ENCODE measurements at regions not wholly inside any gene's neighbourhood (a gene's known extent, or its start where the extent isn't known, plus 50 kb on each side); places are given as distances from the start of the nearest gene placed in this dataset.
"Not testable (repeated sequence)": the region's sequence is repeated elsewhere in the genome, so short reads cannot be mapped to it uniquely, and the experiment has no call there.

DNA sequence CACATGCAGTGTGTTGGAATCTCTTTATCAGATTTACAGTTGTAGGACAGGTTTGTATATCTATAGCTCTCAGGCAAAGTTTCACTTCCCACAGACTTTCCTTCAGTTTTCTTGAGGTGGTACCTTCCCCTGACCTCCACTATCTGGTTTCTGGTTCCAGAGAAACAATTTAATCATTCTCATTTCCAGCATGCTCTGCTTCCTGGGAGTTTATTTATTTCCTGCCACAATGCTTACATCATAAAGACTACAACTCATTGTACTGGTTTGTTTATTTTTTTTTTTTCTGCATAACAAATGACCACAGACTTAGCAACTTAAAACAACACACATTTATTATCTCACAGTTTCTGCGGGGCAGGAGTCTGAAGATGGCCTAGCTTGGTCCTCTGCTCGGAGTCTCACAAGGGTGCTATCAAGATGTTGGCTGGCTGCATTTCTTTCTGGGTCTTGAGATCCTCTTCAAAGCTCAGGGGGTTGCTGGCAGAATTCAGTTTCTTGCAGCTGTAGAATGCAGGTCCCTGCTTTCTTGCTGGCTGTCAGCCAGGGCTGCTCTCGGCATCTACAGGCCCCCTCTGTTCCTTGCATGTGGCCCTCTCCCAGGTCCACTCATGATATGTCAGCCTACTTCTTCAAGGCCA is 247.7 kb downstream of the ENC1 start:
- TF ChIP-seq, protein P1, sequence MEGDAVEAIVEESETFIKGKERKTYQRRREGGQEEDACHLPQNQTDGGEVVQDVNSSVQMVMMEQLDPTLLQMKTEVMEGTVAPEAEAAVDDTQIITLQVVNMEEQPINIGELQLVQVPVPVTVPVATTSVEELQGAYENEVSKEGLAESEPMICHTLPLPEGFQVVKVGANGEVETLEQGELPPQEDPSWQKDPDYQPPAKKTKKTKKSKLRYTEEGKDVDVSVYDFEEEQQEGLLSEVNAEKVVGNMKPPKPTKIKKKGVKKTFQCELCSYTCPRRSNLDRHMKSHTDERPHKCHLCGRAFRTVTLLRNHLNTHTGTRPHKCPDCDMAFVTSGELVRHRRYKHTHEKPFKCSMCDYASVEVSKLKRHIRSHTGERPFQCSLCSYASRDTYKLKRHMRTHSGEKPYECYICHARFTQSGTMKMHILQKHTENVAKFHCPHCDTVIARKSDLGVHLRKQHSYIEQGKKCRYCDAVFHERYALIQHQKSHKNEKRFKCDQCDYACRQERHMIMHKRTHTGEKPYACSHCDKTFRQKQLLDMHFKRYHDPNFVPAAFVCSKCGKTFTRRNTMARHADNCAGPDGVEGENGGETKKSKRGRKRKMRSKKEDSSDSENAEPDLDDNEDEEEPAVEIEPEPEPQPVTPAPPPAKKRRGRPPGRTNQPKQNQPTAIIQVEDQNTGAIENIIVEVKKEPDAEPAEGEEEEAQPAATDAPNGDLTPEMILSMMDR (IDR thresholded peaks at IDR 0.05; ENCODE audit: borderline replicate concordance, insufficient read depth, low read depth, low read length): no peak
- H3K4me3 ChIP-seq (ENCODE audit: low read depth, low read length): no peak overlapping the region

DNA sequence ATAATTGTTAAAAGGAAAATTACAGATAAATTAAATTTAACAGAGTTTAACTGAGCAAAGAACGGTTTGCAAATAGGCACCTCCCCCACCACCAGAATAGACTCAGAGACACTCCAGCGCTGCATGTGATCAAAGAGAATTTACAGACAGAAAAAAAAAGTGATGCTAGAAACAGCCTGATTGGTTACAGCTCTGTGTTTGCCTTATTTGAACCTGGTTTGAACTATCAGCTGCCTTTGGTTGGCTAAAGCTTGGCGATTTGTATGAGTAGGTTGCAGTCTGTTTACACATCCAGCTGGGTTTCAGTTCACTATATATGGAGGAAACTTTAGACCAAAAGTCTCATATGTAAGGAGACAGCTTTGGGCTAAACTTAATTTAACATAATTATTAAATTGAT is 249.1 kb downstream of the ENC1 start:
- TF ChIP-seq, protein P1 (IDR thresholded peaks at IDR 0.05; ENCODE audit: borderline replicate concordance, insufficient read depth, low read depth, low read length): no peak
- no peak overlapping the region for H3K4me3 ChIP-seq (ENCODE audit: low read depth, low read length)

DNA sequence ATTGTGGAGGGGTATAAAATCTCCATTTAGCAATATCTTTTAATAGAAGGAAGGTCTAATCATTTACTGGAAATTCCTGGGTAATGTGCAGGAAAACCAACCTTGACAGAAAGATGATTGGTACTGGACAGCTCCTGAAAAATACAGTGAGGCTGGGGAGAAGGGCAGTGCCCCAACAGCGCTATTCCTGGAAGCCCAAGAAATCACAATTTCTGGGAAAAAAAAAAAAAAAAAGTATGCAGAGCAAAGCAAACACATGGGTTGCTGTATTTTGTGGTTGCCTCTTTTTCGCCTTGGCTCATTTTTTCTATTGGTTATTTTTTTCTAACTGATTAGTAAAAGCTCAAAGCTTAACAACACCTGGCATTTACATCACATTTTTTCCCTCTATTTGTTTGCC is 249.7 kb downstream of the ENC1 start:
- H3K4me3 ChIP-seq (ENCODE audit: low read depth, low read length): no peak overlapping the region
- TF ChIP-seq, protein P1 (IDR thresholded peaks at IDR 0.05; ENCODE audit: borderline replicate concordance, insufficient read depth, low read depth, low read length): no peak

DNA sequence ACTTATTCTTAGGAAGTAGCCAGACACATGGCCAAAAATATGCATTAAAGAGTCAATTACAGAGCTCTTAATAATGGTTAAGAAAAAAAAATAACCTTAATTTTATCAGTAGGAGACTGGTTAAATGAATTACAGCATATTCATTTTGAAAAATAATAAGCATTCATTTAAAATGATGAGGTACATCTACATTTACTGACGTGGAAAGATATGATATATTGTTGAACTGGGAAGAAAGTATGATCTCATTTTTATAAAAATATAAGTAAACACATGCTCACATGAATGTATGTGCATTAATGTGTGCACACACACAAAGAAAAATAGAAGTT is 250.3 kb downstream of the ENC1 start:
- no peak overlapping the region for H3K4me3 ChIP-seq (ENCODE audit: low read depth, low read length)
- TF ChIP-seq, protein P1 (IDR thresholded peaks at IDR 0.05; ENCODE audit: borderline replicate concordance, insufficient read depth, low read depth, low read length): no peak

DNA sequence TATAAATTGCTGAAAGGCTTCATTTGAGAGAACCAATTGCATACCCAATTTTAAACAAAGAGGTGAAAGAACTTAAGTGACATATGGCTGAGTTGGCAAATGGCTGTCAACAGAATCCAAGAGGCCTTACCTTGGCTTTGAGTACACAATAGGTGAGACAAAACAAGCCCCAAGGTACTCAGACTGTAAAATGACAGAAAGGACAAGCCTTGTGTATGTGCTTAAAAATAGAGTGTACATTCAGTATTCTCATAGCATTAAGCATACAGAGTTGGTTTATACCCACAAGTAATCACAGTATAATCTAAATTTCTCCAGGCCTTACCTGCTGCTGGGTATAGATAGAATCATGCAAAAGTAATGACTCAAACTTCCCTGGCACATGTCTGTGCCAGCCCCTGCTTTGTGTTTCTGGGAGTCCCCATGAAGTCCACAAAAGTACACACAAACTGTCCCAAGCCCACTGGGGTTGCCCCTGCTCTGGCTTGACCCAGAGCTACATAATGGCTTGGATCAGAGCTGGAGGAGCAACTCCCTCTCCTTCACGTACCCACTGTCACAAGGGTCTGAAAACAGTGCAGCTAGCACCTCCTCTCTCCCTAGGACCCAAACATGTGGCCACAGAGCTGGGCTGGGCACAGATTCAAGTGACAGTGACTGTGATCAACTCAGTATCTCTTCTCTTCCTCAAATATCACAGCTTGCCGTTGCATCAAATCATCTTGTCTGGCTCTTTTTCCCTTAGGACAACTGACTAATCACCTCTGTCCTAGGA is 250.8 kb downstream of the ENC1 start:
- TF ChIP-seq, protein P1 (IDR thresholded peaks at IDR 0.05; ENCODE audit: borderline replicate concordance, insufficient read depth, low read depth, low read length): no peak
- H3K4me3 ChIP-seq (ENCODE audit: low read depth, low read length): no peak overlapping the region

DNA sequence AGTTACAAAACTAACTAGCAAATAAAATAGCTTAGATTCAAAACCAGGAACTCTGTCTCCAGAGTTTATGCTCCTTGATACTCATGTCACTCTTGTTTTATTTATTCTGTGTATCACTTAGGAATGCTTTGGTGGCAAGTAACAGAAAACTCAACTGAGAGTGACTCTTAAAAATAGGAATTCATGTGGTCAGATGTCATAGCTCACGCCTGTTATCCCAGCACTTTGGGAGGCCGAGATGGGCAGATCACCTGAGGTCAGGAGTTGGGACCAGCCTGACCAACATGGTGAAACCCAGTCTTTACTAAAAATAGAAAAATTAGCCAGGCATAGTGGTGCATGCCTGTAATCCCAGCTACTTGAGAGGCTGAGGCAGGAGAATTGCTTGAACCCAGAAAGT is 252.1 kb downstream of the ENC1 start:
- not testable (repeated sequence) for H3K4me3 ChIP-seq (ENCODE audit: low read depth, low read length)

DNA sequence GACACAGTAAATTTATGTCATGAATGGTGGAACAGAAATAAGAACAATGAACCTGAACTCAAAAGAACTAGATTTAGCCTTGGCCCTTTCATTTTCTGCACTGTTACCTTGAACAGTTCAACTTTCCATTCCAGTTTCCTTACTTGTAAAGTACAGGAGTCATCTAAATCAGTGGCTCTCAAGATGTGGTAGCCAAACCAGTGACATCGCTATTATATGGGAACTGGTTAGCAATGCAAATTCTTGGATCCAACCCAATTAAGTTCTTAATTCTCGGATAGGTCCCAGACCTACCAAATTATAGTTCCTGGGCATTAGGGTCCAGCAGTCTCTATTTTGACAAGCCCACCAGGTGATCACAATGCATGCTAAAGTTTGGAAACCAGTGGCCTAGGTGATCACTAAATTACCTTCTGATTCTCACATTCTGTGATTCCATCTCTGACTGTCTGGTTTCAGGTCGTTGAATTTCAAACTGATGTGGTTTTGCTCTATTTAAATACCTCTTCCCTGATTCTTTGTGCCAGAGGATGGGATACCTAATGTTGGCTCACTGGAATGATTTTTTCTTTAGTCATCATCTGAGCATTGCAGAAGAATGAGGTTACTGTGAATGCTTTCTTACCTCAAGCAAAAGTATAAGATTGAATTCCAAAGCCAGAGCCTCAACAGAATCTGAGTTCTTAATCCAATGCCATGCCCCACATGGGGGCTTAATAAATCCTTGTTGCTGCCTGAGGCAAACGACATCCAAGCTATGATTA is 253.8 kb downstream of the ENC1 start:
- TF ChIP-seq, protein P1 (IDR thresholded peaks at IDR 0.05; ENCODE audit: borderline replicate concordance, insufficient read depth, low read depth, low read length): no peak
- H3K4me3 ChIP-seq (ENCODE audit: low read depth, low read length): no peak overlapping the region
